ENCODE measurements at regions not wholly inside any gene's neighbourhood (a gene's known extent, or its start where the extent isn't known, plus 50 kb on each side); places are given as distances from the start of the nearest gene placed in this dataset.

DNA sequence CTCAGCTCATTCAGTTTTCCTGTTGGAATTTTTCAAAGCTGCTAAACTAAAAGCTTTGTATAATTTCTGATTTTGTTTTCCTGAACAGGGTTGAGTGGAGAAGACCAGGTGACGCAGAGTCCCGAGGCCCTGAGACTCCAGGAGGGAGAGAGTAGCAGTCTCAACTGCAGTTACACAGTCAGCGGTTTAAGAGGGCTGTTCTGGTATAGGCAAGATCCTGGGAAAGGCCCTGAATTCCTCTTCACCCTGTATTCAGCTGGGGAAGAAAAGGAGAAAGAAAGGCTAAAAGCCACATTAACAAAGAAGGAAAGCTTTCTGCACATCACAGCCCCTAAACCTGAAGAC is 367.1 kb upstream of the OR4E1 start:
- TF ChIP-seq, protein P1, sequence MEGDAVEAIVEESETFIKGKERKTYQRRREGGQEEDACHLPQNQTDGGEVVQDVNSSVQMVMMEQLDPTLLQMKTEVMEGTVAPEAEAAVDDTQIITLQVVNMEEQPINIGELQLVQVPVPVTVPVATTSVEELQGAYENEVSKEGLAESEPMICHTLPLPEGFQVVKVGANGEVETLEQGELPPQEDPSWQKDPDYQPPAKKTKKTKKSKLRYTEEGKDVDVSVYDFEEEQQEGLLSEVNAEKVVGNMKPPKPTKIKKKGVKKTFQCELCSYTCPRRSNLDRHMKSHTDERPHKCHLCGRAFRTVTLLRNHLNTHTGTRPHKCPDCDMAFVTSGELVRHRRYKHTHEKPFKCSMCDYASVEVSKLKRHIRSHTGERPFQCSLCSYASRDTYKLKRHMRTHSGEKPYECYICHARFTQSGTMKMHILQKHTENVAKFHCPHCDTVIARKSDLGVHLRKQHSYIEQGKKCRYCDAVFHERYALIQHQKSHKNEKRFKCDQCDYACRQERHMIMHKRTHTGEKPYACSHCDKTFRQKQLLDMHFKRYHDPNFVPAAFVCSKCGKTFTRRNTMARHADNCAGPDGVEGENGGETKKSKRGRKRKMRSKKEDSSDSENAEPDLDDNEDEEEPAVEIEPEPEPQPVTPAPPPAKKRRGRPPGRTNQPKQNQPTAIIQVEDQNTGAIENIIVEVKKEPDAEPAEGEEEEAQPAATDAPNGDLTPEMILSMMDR (IDR thresholded peaks at IDR 0.05) = no peak
- Histone ChIP-seq H3K9me3 (no peaks in the 10 kb centered on the region), H3K27ac (no peak overlapping the region), H3K4me3 (no peak overlapping the region), H3K36me3 (no peaks in the 10 kb centered on the region), H3K27me3 (ENCODE audit: low read depth) (no peaks in the 10 kb centered on the region), H3K4me1 (no peaks in the 10 kb centered on the region)
- intact Hi-C loops (cut with DNase I) = no loop called here
- no peak for DNase-seq
- ATAC-seq = no peak

DNA sequence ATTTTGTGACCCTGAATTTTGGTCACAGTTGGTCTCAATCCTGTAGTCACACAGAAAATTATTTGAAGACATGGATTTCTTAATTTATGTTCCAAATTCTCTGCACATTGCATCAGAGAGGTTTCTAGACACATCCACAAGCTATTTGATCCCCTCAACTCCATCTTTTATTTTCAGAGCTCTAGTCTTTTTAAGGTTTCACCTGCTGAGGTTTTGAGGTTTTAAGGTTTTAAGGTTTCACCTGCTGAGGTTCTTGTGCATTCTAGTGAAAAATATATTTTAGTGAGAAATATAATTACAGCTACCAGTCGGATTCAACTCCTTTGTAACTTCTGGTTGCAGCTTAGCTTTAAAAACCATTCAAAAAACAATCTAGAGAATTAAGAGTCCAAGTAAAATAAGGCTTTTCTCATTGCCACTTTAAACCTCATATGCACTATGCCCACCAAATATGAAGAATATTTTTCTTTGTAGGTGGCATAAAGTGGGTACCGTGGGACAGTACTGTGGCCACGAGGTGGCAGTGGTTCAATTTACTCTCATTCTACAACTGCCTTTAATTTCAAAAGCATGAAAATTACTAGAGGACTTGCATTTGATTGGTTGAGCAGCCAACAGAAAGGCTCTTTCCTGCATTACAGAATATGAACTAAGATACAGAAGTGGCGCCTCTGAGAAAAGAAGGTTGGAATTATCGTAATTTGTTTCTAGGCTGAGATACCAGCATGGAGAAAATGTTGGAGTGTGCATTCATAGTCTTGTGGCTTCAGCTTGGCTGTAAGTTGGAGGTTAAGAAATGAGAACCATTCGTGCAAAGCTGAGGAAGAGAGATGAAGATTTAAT is 366.5 kb upstream of the OR4E1 start:
- H3K9me3 ChIP-seq = no peaks in the 10 kb centered on the region
- no peak overlapping the region for H3K27ac ChIP-seq
- TF ChIP-seq, protein P1 (IDR thresholded peaks at IDR 0.05) = peak; percentile 57
- H3K4me1 ChIP-seq = no peaks in the 10 kb centered on the region
- intact Hi-C loops (cut with DNase I) = no loop called here
- H3K4me3 ChIP-seq = no peak overlapping the region
- no peaks in the 10 kb centered on the region for H3K27me3 ChIP-seq (ENCODE audit: low read depth)
- H3K36me3 ChIP-seq = no peaks in the 10 kb centered on the region
- ATAC-seq (peak in 1 of 2 donors; percentile 64), DNase-seq (no peak)

DNA sequence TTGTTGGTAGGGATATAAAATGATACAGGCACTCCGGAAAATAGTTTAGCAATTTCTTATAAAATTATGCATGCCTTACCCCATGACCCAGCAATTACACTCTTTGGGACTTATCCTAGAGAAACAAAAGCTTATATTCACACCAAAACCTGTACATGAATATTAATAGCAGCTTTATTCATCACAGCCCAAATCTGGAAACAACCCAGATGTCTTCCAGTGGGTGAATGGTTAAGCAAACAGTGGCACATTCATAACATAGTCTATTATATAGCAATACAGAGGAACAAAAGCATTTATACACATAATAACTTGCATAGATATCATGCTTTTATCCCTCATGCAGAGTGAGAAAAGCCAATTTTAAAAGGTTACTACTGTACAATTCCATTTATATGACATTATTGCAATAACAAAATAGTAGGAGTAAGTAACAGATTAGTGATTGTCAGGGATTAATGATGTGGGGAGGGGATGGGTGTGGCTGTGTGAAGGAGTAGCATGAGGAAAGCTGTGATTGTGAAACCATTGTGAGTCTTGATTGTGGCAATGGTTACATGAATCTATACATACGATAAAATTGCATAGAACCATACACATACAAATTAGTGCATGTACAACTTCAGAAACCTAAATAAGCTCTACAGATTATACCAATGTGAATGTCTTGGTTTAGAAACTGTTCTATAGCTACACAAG is 363.1 kb upstream of the OR4E1 start:
- intact Hi-C loops (cut with DNase I) = no loop called here
- Histone ChIP-seq H3K27me3 (ENCODE audit: low read depth) (no peaks in the 10 kb centered on the region), H3K4me1 (no peaks in the 10 kb centered on the region), H3K4me3 (no peak overlapping the region), H3K27ac (no peak overlapping the region), H3K36me3 (no peaks in the 10 kb centered on the region), H3K9me3 (no peaks in the 10 kb centered on the region)
- TF ChIP-seq, protein P1 (IDR thresholded peaks at IDR 0.05) = no peak
- DNase-seq = no peak
- no peak for ATAC-seq

DNA sequence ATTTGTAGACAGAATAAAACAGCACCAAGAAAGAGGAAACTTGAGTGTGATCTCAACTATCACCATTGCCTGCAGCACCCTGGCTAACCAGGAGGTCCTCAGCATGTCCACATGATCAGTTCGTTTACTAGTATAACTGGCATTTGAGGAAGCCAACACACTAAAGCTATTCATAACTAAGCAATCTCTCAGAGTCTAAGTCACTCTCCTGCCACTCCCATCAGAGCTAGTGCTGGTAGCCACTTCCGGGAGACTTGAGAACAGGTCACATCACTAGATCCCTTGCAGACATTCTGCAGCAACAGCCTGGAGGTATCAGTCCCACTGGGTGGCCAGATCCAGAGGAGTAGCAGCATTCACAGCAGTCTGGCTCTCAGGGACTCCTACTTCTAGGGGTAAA is 352.9 kb upstream of the OR4E1 start:
- no peaks in the 10 kb centered on the region for H3K27me3 ChIP-seq (ENCODE audit: low read depth)
- H3K36me3 ChIP-seq = no peaks in the 10 kb centered on the region
- H3K27ac ChIP-seq = no peak overlapping the region
- no peaks in the 10 kb centered on the region for H3K4me1 ChIP-seq
- ATAC-seq (no peak), DNase-seq (no peak)
- H3K9me3 ChIP-seq = no peaks in the 10 kb centered on the region
- intact Hi-C loops (cut with DNase I) = no loop called here
- H3K4me3 ChIP-seq = no peak overlapping the region
- TF ChIP-seq, protein P1 (IDR thresholded peaks at IDR 0.05) = no peak

DNA sequence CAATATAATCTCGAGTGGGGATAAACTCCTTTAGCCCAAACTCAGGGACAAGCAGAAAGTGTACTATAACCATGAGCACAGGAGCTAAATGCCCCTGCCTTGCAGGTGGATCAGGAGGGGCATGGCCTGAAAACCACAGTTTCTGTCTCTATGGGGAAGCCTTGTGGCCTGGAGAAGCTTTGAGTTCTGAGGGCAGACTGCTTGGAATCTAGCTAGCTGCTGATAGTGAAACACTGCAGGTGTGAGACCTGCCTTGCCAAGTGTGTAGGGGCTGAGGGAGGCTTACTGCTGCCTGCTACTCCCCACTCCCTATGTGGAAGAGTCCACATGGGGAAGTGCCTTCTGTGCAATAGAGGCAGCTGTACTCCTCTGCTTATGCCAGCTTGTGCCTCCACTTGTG is 352.3 kb upstream of the OR4E1 start:
- intact Hi-C loops (cut with DNase I) = no loop called here
- Histone ChIP-seq H3K4me1 (no peaks in the 10 kb centered on the region), H3K27ac (no peak overlapping the region), H3K27me3 (ENCODE audit: low read depth) (no peaks in the 10 kb centered on the region), H3K4me3 (no peak overlapping the region), H3K9me3 (no peaks in the 10 kb centered on the region), H3K36me3 (no peaks in the 10 kb centered on the region)
- TF ChIP-seq, protein P1 (IDR thresholded peaks at IDR 0.05) = no peak
- DNase-seq = no peak
- ATAC-seq = no peak
